ENCODE measurements at regions not wholly inside any gene's neighbourhood (a gene's known extent, or its start where the extent isn't known, plus 50 kb on each side); places are given as distances from the start of the nearest gene placed in this dataset.

DNA sequence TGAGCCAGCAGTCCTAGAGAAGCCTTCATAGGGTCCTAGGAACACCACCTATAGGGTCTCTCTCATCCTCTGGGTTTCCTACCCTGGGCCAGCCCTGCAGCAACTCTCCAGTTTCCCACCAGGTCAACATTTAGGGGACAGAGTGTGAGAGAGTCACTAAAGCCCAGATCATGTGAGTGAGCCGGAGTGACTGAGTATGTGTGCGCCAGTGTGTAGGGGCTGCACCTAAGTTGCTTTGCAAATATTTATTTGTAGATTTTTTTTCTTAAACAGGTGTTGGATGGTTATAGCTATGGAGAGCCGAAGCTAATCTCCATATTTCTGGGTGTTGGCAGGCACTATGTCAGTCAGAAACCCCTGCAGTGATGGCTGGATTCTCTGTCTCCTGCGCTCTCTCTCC lies 232.5 kb upstream of the NCAM1 start:
- Histone ChIP-seq H3K36me3 (replicated peaks in 1 of 2; ENCODE audit: control insufficient read depth in 1 of 2, insufficient read depth in 2 of 2, low read length in 2 of 2) (no peaks in the 10 kb centered on the region), H4K20me1 (ENCODE audit: insufficient read depth, low read length) (no peaks in the 10 kb centered on the region), H3K9me3 (replicated peaks in 1 of 2; ENCODE audit: control insufficient read depth in 1 of 2, insufficient read depth in 1 of 2, low read length in 2 of 2) (no peaks in the 10 kb centered on the region), H3K9ac (ENCODE audit: insufficient read depth, low read length, poor library complexity, severe bottlenecking) (no peak overlapping the region), H3K27me3 (ENCODE audit: control insufficient read depth in 2 of 2, insufficient read depth in 2 of 2, low read length in 2 of 2) (no peaks in the 10 kb centered on the region), H3K79me2 (ENCODE audit: insufficient read depth, low read length) (no peaks in the 10 kb centered on the region), H3K4me2 (replicated peaks; ENCODE audit: extremely low read depth, low read length, poor library complexity, severe bottlenecking) (no peak overlapping the region), H3K27ac (ENCODE audit: low read depth in 1 of 2, low read length in 2 of 2) (no peak overlapping the region), H3K4me1 (ENCODE audit: control insufficient read depth in 1 of 2, insufficient read depth in 2 of 2, low read length in 2 of 2) (no peaks in the 10 kb centered on the region), H3K4me3 (replicated peaks in 1 of 3; ENCODE audit: low read depth in 2 of 3, low read length in 3 of 3) (no peak overlapping the region), H2AFZ (ENCODE audit: insufficient read depth, low read depth, low read length, poor library complexity, severe bottlenecking) (no peak overlapping the region)
- DNase-seq: no peak
- Mint-ChIP-seq H3K27me3 (ENCODE audit: low read depth in 3 of 3) (peaks cover 4 to 15% (median 8%) of the 10 kb centered on the region in 3 donors), H3K4me3 (no peak overlapping the region), H3K9me3 (no peaks in the 10 kb centered on the region), H3K27ac (peak overlapping the region in 2 of 7 donors; percentile 58 to 60), H3K36me3 (no peaks in the 10 kb centered on the region), H3K4me1 (peaks cover 4% of the 10 kb centered on the region)
- TF ChIP-seq, protein P1, sequence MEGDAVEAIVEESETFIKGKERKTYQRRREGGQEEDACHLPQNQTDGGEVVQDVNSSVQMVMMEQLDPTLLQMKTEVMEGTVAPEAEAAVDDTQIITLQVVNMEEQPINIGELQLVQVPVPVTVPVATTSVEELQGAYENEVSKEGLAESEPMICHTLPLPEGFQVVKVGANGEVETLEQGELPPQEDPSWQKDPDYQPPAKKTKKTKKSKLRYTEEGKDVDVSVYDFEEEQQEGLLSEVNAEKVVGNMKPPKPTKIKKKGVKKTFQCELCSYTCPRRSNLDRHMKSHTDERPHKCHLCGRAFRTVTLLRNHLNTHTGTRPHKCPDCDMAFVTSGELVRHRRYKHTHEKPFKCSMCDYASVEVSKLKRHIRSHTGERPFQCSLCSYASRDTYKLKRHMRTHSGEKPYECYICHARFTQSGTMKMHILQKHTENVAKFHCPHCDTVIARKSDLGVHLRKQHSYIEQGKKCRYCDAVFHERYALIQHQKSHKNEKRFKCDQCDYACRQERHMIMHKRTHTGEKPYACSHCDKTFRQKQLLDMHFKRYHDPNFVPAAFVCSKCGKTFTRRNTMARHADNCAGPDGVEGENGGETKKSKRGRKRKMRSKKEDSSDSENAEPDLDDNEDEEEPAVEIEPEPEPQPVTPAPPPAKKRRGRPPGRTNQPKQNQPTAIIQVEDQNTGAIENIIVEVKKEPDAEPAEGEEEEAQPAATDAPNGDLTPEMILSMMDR (IDR thresholded peaks at IDR 0.05): no peak
- intact Hi-C loops (cut with micrococcal nuclease): no loop called here
- WGBS (ENCODE audit: insufficient coverage): 67% methylated on average over 1 of the region's 4 CpGs

DNA sequence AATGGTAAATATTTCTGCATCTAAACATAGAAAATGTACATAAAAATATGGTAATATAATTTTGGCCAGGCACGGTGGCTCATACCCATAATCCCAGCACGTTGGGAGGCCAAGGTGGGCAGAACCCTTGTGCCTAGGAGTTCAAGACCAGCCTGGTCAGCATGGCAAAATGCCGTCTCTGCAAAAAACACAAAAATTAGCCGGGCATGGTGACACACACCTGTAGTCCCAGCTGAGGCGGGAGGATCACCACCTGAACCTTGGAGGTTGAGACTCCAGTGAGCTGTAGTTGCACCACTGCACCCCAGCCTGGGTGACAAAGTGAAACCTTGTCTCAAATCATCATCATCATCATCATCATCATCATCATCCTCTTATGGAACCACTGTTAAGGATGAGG lies 230.6 kb upstream of the NCAM1 start:
- Mint-ChIP-seq H3K4me1 (peaks cover 4% of the 10 kb centered on the region), H3K36me3 (no peaks in the 10 kb centered on the region), H3K4me3 (no peak overlapping the region), H3K9me3 (peaks cover 0 to 3% (median 0%) of the 10 kb centered on the region in 7 donors), H3K27ac (no peak overlapping the region), H3K27me3 (ENCODE audit: low read depth in 3 of 3) (peaks cover 4 to 9% (median 6%) of the 10 kb centered on the region in 3 donors)
- Histone ChIP-seq H2AFZ (ENCODE audit: insufficient read depth, low read depth, low read length, poor library complexity, severe bottlenecking) (no peak overlapping the region), H3K9ac (ENCODE audit: insufficient read depth, low read length, poor library complexity, severe bottlenecking) (no peak overlapping the region), H3K36me3 (replicated peaks in 1 of 2; ENCODE audit: control insufficient read depth in 1 of 2, insufficient read depth in 2 of 2, low read length in 2 of 2) (no peaks in the 10 kb centered on the region), H3K4me3 (replicated peaks in 1 of 3; ENCODE audit: low read depth in 2 of 3, low read length in 3 of 3) (no peak overlapping the region), H3K4me1 (ENCODE audit: control insufficient read depth in 1 of 2, insufficient read depth in 2 of 2, low read length in 2 of 2) (no peaks in the 10 kb centered on the region), H3K4me2 (replicated peaks; ENCODE audit: extremely low read depth, low read length, poor library complexity, severe bottlenecking) (no peak overlapping the region), H3K9me3 (replicated peaks in 1 of 2; ENCODE audit: control insufficient read depth in 1 of 2, insufficient read depth in 1 of 2, low read length in 2 of 2) (no peaks in the 10 kb centered on the region), H3K27me3 (ENCODE audit: control insufficient read depth in 2 of 2, insufficient read depth in 2 of 2, low read length in 2 of 2) (no peaks in the 10 kb centered on the region), H3K79me2 (ENCODE audit: insufficient read depth, low read length) (no peaks in the 10 kb centered on the region), H4K20me1 (ENCODE audit: insufficient read depth, low read length) (no peaks in the 10 kb centered on the region), H3K27ac (ENCODE audit: low read depth in 1 of 2, low read length in 2 of 2) (no peak overlapping the region)
- TF ChIP-seq, protein P1 (IDR thresholded peaks at IDR 0.05): no peak
- intact Hi-C loops (cut with micrococcal nuclease): no loop called here
- no peak for DNase-seq
- WGBS (ENCODE audit: insufficient coverage): 92% methylated on average over 5 of the region's 5 CpGs
